ENCODE measurements at regions not wholly inside any gene's neighbourhood (a gene's known extent, or its start where the extent isn't known, plus 50 kb on each side); places are given as distances from the start of the nearest gene placed in this dataset.

DNA sequence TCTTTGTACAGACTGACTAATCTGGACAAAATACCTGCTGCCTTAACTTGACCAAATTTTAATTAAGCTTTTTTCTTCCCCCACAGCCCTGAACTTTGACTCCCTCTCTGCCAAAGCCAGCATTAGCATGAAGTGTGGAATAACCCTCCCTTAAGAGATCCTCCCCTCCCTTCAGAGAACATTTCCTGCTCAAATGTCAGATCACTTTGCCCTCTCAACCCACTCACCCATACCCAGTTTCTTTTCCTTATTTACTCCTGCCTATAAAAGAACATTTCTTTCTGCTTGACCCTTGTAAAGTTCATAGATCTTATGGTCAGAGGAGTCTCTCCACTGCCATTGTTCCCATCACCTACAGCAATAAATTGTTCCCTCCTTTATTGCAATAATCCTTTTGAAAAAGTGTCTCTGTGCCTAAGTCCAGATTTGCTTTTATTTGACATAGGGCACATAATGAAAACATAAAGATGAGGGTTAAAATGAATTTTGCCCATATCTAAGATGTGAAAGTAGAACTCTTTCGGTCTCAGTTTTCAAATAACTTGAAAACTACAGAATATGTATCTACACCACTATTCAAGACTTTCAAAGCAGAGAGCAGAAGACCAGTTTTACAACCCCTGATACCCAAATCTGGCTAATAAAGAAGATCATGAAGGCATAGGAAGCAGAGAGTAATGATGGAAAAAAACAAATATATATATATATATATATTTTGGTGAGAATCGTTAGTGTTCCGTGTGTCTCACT, 289.7 kb upstream of the ANXA10 start:
- TF ChIP-seq EZH2 (IDR thresholded peaks at IDR 0.05; ENCODE audit: low read length): no peak
- TF ChIP-seq, protein P1, sequence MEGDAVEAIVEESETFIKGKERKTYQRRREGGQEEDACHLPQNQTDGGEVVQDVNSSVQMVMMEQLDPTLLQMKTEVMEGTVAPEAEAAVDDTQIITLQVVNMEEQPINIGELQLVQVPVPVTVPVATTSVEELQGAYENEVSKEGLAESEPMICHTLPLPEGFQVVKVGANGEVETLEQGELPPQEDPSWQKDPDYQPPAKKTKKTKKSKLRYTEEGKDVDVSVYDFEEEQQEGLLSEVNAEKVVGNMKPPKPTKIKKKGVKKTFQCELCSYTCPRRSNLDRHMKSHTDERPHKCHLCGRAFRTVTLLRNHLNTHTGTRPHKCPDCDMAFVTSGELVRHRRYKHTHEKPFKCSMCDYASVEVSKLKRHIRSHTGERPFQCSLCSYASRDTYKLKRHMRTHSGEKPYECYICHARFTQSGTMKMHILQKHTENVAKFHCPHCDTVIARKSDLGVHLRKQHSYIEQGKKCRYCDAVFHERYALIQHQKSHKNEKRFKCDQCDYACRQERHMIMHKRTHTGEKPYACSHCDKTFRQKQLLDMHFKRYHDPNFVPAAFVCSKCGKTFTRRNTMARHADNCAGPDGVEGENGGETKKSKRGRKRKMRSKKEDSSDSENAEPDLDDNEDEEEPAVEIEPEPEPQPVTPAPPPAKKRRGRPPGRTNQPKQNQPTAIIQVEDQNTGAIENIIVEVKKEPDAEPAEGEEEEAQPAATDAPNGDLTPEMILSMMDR (optimal IDR thresholded peaks at IDR 0.05 in 1 of 3, IDR thresholded peaks at IDR 0.05 in 1 of 3, conservative IDR thresholded peaks at IDR 0.05 in 1 of 3; ENCODE audit: extremely low read depth in 1 of 3, insufficient read depth in 2 of 3, low read length in 3 of 3): no peak

Data from keratinocyte (primary cell).